Activated T-cell treated with anti-CD3 and anti-CD28 coated beads, Interleukin-2, amount 50 U/mL, for 24 hours (primary cell): ENCODE measurements at regions not wholly inside any gene's neighbourhood (a gene's known extent, or its start where the extent isn't known, plus 50 kb on each side); places are given as distances from the start of the nearest gene placed in this dataset.

ENCODE experiments used
- DNase-seq: peaks from one replicate; pipeline ENCODE4 v3.0.0-alpha.2; 2020
- H3K27ac Mint-ChIP-seq: 2 replicates; pipeline ENCODE4 v1.8.0; 2020; ENCODE audit warnings: mild to moderate bottlenecking, mixed read lengths
- H3K27me3 Mint-ChIP-seq: 2 replicates; pipeline ENCODE4 v1.8.0; 2020; ENCODE audit warnings: mixed read lengths
- H3K36me3 Mint-ChIP-seq: 2 replicates; pipeline ENCODE4 v1.8.0; 2020; ENCODE audit warnings: low read depth, mixed read lengths
- H3K4me1 Mint-ChIP-seq: 2 replicates; pipeline ENCODE4 v1.8.0; 2020; ENCODE audit warnings: low read depth, mixed read lengths
- H3K4me3 Mint-ChIP-seq: 2 replicates; pipeline ENCODE4 v1.8.0; 2020; ENCODE audit warnings: mild to moderate bottlenecking, moderate library complexity, mixed read lengths
- H3K9me3 Mint-ChIP-seq: 2 replicates; pipeline ENCODE4 v1.8.0; 2020; ENCODE audit warnings: mixed read lengths

DNA sequence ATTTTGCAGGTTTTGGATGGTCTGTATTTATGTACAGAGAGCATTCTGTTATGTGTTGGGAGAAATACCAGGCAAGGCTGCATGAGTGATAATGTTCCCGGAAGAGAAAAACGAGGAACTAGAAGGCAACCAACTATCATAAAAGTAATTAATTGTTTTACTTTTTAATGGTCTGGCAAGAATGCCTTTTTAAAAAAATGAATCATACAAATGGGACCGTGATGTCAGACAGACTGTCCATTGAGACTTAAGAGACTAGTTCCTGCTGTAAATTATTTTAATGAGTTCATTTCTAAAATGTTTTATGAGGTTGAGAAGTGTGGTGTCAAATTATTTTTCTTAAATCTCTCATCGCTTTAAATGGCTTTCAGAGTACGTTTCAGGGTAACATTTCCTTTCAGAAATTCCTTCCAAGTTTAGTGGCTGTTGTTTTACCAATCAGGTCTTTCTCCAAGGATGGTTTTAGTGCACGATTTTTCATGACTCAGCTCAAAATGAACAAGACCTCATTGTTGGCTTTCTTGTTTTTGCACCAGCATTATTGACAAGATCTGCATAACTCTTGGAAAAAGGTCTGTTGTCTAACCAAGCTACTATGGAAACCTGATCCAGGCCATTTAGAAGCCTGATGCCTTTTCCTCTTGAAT lies 86.1 kb upstream of the ARHGAP5 start:
- no peak for DNase-seq
- Mint-ChIP-seq H3K27me3 (peaks cover 2% of the 10 kb centered on the region), H3K27ac (no peak overlapping the region), H3K9me3 (no peaks in the 10 kb centered on the region), H3K4me3 (no peak overlapping the region), H3K4me1 (no peaks in the 10 kb centered on the region), H3K36me3 (no peaks in the 10 kb centered on the region)

GRCh38 chr14:31992011-31992447 lies 85.1 kb upstream of the ARHGAP5 start:
- H3K9me3 Mint-ChIP-seq: no peaks in the 10 kb centered on the region
- no peaks in the 10 kb centered on the region for H3K4me1 Mint-ChIP-seq
- peaks cover 2% of the 10 kb centered on the region for H3K27me3 Mint-ChIP-seq
- no peak overlapping the region for H3K4me3 Mint-ChIP-seq
- no peak overlapping the region for H3K27ac Mint-ChIP-seq
- no peaks in the 10 kb centered on the region for H3K36me3 Mint-ChIP-seq
- no peak for DNase-seq

GRCh38 chr14:31993521-31993951 lies 83.6 kb upstream of the ARHGAP5 start:
- Mint-ChIP-seq H3K4me1 (no peaks in the 10 kb centered on the region), H3K27me3 (no peaks in the 10 kb centered on the region), H3K27ac (no peak overlapping the region), H3K9me3 (no peaks in the 10 kb centered on the region), H3K36me3 (no peaks in the 10 kb centered on the region), H3K4me3 (no peak overlapping the region)
- DNase-seq: no peak

- H3K4me1 Mint-ChIP-seq: no peaks in the 10 kb centered on the region
- no peaks in the 10 kb centered on the region for H3K27me3 Mint-ChIP-seq
- H3K36me3 Mint-ChIP-seq: no peaks in the 10 kb centered on the region
- DNase-seq: no peak
- no peaks in the 10 kb centered on the region for H3K9me3 Mint-ChIP-seq
- H3K4me3 Mint-ChIP-seq: no peak overlapping the region
- no peak overlapping the region for H3K27ac Mint-ChIP-seq
Observed at GRCh38 chr14:31994391-31995033, 82.6 kb upstream of the ARHGAP5 start.

GRCh38 chr14:32003585-32003984 lies 73.5 kb upstream of the ARHGAP5 start:
- H3K27me3 Mint-ChIP-seq: peaks cover 8% of the 10 kb centered on the region

GRCh38 chr14:32004300-32004699 lies 72.8 kb upstream of the ARHGAP5 start:
- H3K4me1 Mint-ChIP-seq: peaks cover 3% of the 10 kb centered on the region
- H3K27ac Mint-ChIP-seq: no peak overlapping the region
- no peak for DNase-seq
- no peaks in the 10 kb centered on the region for H3K9me3 Mint-ChIP-seq
- H3K36me3 Mint-ChIP-seq: no peaks in the 10 kb centered on the region
- peaks cover 8% of the 10 kb centered on the region for H3K27me3 Mint-ChIP-seq
- no peak overlapping the region for H3K4me3 Mint-ChIP-seq

More at GRCh38 chr14:32003585-32003984, 73.5 kb upstream of the ARHGAP5 start:
- Mint-ChIP-seq H3K4me3 (no peak overlapping the region), H3K4me1 (peaks cover 3% of the 10 kb centered on the region), H3K9me3 (no peaks in the 10 kb centered on the region), H3K27ac (no peak overlapping the region), H3K36me3 (no peaks in the 10 kb centered on the region)
- DNase-seq: no peak

GRCh38 chr14:32005628-32006027 lies 71.5 kb upstream of the ARHGAP5 start:
- H3K4me3 Mint-ChIP-seq: no peak overlapping the region
- H3K27me3 Mint-ChIP-seq: peaks cover 5% of the 10 kb centered on the region
- DNase-seq: no peak
- no peaks in the 10 kb centered on the region for H3K36me3 Mint-ChIP-seq
- H3K4me1 Mint-ChIP-seq: peaks cover 3% of the 10 kb centered on the region
- H3K27ac Mint-ChIP-seq: no peak overlapping the region
- H3K9me3 Mint-ChIP-seq: no peaks in the 10 kb centered on the region

- no peak overlapping the region for H3K4me3 Mint-ChIP-seq
- no peak overlapping the region for H3K27ac Mint-ChIP-seq
- DNase-seq: no peak
- no peaks in the 10 kb centered on the region for H3K9me3 Mint-ChIP-seq
- H3K36me3 Mint-ChIP-seq: no peaks in the 10 kb centered on the region
- peaks cover 3% of the 10 kb centered on the region for H3K4me1 Mint-ChIP-seq
- H3K27me3 Mint-ChIP-seq: peaks cover 5% of the 10 kb centered on the region
Observed at GRCh38 chr14:32006263-32007110, 70.6 kb upstream of the ARHGAP5 start.

DNA sequence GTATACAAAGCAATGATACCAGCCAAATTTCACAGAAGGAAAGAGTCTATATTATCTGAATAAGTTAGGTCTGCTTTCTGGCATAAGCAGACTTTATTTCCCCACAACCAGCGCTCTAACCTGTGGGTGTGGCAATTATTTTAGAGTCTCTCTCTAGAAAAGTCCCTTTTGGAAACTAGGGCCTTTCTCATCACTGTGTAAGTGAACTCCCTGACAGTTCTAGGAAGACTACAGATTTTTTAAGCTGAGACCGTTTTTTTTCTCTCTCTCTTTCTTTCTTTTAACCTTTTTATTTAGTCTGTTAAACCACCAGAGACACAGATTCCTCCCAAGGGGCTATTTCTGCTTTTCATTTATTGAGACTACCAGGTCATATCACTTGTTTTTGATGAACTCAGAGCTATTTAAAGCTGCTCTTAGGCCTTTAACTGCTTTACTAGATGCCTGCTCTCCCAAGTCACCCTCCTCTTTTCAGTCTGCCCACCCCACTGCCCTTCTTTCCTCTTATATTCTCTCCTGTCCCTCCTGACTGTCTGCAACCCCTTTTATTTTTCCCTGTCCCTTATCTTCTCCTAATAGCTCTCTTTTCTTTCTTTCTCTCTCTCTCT lies 69.2 kb upstream of the ARHGAP5 start:
- Mint-ChIP-seq H3K36me3 (no peaks in the 10 kb centered on the region), H3K27me3 (peaks cover 6% of the 10 kb centered on the region), H3K27ac (no peak overlapping the region), H3K4me3 (no peak overlapping the region), H3K9me3 (no peaks in the 10 kb centered on the region), H3K4me1 (peaks cover 3% of the 10 kb centered on the region)
- DNase-seq: no peak

GRCh38 chr14:32008602-32009193 lies 68.4 kb upstream of the ARHGAP5 start:
- Mint-ChIP-seq H3K36me3 (no peaks in the 10 kb centered on the region), H3K4me3 (no peak overlapping the region), H3K9me3 (no peaks in the 10 kb centered on the region), H3K27me3 (peaks cover 5% of the 10 kb centered on the region), H3K27ac (no peak overlapping the region), H3K4me1 (peaks cover 3% of the 10 kb centered on the region)
- no peak for DNase-seq

- no peaks in the 10 kb centered on the region for H3K9me3 Mint-ChIP-seq
- no peak overlapping the region for H3K27ac Mint-ChIP-seq
Observed at GRCh38 chr14:32009221-32009975, 67.7 kb upstream of the ARHGAP5 start.

DNA sequence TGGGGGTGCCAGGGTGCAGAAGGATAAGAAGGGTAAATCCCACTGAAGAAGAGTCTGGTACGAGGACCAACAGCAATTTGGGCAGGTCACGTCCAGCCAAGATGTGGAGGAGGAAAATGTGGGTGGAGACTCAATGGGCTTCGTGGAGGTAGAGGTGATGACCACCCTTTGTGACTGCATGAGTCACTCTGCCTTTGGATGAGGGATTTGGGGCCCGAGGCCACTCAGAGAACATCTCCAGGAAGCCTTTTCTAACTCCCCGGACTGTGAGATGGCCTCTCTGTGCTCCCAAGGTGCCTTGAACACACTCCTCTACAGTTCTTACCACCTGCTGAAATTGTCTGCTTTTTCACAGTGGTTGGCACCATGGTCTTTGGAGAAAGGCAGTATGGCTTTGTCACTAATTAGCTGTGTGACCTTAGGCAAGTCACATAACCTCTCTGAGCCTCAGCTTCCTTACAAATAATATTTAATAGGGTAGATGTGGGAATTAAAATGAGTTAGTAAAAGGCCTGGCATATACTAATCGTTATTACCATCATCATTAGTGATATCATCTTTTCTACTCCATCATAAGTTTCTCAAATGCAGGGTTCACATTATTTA lies 67.0 kb upstream of the ARHGAP5 start:
- Mint-ChIP-seq H3K4me3 (no peak overlapping the region), H3K27me3 (peaks cover 5% of the 10 kb centered on the region), H3K4me1 (peaks cover 3% of the 10 kb centered on the region), H3K9me3 (no peaks in the 10 kb centered on the region), H3K27ac (no peak overlapping the region), H3K36me3 (no peaks in the 10 kb centered on the region)
- DNase-seq: no peak

More at GRCh38 chr14:32009221-32009975, 67.7 kb upstream of the ARHGAP5 start:
- no peak for DNase-seq
- peaks cover 5% of the 10 kb centered on the region for H3K27me3 Mint-ChIP-seq
- H3K4me3 Mint-ChIP-seq: no peak overlapping the region
- no peaks in the 10 kb centered on the region for H3K36me3 Mint-ChIP-seq
- peaks cover 3% of the 10 kb centered on the region for H3K4me1 Mint-ChIP-seq

DNA sequence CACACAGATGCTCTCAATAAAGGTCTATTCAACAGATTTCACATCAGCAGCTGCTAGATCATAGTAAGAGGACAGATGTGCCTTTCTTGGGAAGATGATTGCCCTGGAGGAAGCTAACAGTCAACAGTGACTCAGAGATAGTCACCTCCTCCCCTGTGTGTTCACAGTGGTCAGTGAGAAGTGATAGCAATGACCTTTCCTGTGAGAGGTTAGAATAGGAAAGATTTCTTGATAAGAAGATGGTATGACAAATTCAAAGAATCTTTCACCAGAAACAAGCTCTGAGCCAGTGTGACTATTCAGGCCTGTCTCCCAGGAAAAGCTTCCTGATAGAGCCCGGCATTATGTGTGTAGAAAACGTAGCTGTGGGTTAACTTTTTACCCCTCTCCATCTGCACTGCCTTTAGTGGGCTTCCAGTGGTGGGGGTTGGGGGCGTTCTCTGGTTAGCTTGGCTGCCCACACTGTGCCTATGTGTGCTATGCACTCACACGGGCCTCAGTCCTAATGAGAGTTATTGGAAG lies 66.4 kb upstream of the ARHGAP5 start:
- Mint-ChIP-seq H3K27ac (no peak overlapping the region), H3K4me1 (peaks cover 3% of the 10 kb centered on the region), H3K36me3 (no peaks in the 10 kb centered on the region), H3K27me3 (peaks cover 5% of the 10 kb centered on the region), H3K4me3 (no peak overlapping the region), H3K9me3 (no peaks in the 10 kb centered on the region)
- DNase-seq: no peak
